GM18868 (cell line): ENCODE measurements at regions not wholly inside any gene's neighbourhood (a gene's known extent, or its start where the extent isn't known, plus 50 kb on each side); places are given as distances from the start of the nearest gene placed in this dataset.
A peak's percentile ranks its signal among the peaks of the same experiment; 100 is the strongest.
"Not testable (repeated sequence)": the region's sequence is repeated elsewhere in the genome, so short reads cannot be mapped to it uniquely, and the experiment has no call there.

ENCODE experiments used
- ATAC-seq: cut with Tn5 transposase; IDR thresholded peaks from one replicate; pipeline ENCODE4 v1.9.1; 2021; ENCODE audit warnings: mild to moderate bottlenecking, moderate library complexity; ENCODE audit not compliant: unreplicated experiment

DNA sequence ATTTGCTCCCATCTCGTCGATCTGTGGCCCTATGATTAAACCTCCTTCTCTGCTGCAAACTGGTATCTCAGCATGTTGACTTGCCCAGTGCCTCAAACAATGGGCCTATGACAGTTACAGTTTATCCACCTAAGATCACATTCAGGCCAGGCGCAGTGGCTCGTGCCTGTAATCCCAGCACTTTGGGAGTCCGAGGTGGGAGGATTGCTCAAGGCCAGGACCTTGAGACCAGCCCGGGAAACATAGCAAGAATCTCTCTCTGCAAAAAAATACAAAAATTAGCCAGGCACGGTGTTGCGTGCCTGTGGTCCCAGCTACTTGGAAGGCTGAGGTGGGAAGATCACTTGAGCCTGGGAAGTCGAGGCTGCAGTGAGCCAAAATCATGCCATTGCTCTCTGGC is 79.8 kb upstream of the ADGRL1 start:
- ATAC-seq, result not testable (repeated sequence)

- ATAC-seq, result peak; percentile 85
These were observed 78.0 kb upstream of the ADGRL1 start for GRCh38 chr19:14283813-14284520.

GRCh38 chr19:14279270-14279669 is 73.3 kb upstream of the ADGRL1 start:
- ATAC-seq, result not testable (repeated sequence)

DNA sequence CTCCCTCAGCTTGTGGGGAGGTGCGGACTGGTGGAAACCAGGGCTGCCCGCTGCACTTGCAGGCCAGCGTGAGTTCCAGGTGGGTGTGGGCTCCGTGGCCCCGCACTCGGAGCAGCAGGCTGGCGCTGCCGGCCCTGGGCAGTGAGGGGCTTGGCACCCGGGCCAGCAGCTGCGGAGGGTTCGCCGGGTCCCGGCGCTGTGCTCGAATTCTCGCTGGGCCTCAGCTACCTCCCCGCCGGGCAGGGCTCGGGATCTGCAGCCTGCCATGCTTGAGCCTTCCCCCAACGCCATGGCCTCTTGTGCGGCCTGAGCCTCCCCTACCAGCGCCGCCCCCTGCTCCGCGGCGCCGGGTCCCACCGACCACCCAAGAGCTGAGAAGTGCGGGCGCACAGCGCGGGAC is 71.6 kb upstream of the ADGRL1 start:
- no peak for ATAC-seq

- ATAC-seq, result not testable (repeated sequence)
These were observed 69.9 kb upstream of the ADGRL1 start for GRCh38 chr19:14275823-14276222.

- no peak for ATAC-seq
These were observed 66.7 kb upstream of the ADGRL1 start for GRCh38 chr19:14272623-14273022.

DNA sequence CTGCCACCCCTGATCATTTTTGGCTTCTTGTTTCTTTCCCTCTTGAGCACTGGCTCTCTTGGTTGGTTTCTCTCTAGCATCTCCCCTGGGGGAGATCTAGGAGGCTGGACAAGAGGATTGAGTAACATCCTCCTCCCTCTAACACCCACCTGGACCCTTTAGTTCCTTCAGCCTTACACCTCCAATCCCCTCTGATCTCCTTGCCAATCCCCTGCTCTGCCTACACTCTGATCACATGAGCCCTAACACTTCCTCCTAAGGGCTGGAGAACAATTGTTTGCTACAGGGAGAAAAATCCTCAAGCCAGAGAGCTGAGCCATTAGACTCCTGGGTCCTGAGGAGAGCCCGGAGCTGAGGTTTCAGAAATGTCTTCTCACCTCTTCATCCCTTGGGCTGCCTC is 65.9 kb upstream of the ADGRL1 start:
- ATAC-seq, result no peak

DNA sequence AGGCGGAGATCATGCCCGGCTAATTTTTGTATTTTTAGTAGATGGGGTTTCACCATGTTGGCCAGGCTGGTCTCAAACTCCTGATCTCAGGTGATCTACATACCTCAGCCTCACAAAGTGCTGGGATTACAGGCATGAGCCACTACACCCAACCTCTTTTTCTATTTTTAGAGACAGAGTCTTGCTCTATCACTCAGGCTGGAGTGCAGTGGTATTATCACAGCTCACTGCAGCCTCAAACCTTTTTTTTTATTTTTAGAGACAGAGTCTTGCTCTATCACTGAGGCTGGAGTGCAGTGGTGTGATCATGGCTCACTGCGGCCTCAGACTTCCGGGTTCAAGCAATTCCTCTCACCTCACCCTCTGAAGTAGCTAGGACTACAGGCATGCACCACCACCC is 64.6 kb upstream of the ADGRL1 start:
- ATAC-seq, result not testable (repeated sequence)

DNA sequence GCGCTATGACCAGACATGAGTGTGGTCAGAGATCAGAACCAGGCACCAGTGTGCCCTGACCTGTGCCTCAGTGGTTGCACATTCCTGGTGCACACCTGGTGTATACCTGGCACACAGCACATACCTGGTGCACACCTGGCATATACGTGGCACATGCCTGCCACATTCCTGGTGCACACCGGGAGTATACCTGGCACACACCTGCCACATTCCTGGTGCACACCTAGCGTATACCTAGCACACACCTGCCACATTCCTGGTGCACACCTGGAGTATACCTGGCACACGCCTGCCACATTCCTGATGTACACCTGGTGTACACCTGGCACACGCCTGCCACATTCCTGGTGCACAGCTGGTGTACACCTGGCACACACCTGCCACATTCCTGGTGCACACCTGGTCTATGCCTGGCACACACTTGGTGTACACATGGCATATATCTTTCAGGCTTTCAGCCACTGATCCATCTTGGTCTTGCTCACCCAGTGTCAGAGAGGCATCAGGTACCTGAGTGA is 61.3 kb upstream of the ADGRL1 start:
- no peak for ATAC-seq

GRCh38 chr19:14266208-14266607 is 60.2 kb upstream of the ADGRL1 start:
- not testable (repeated sequence) for ATAC-seq

- ATAC-seq, result no peak
These were observed 59.5 kb upstream of the ADGRL1 start for GRCh38 chr19:14265290-14266036.

DNA sequence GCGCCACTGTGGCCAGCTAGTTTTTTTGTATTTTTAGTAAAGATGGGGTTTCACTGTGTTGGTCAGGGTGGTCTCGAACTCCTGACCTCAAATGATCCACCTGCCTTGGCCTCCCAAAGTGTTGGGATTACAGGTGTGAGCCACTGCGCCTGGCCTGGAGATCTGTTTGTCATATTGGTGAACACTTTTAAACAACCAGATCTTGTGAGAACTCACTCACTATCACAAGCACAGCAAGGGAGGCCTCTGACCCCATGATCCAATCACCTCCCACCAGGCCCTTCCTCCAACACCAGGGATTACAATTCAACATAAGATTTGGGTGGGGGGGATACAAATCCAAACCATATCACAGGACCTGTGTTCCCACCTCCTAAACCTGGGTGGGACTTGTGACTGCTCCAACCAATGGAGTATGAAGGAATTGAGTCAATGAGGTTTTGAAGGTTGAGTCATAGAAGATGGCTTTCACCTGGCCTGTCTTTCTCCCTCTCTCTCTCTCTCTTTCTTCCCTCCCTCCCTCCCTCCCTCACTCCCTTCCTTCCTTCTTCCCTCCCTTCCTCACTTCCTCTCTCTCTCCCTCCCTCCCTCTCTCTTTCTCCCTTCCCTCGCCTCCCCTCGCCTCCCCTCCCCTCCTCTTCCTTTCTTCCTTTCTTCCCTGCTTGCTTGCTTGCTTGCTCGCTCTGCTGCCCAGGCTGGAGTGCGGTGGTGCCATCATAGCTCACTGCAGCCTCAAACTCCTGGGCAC is 50.1 kb upstream of the ADGRL1 start:
- ATAC-seq, result not testable (repeated sequence)
